IPS-18a (cell line): ENCODE measurements at regions not wholly inside any gene's neighbourhood (a gene's known extent, or its start where the extent isn't known, plus 50 kb on each side); places are given as distances from the start of the nearest gene placed in this dataset.

Experiments
- H3K27ac ChIP-seq: one replicate; pipeline ENCODE4 v1.5.1; 2013; ENCODE audit warnings: low read length
- H3K27me3 ChIP-seq: one replicate; pipeline ENCODE4 v1.6.1; 2013; ENCODE audit warnings: mild to moderate bottlenecking, low read length; ENCODE audit not compliant: control insufficient read depth, insufficient read depth
- H3K36me3 ChIP-seq: one replicate; pipeline ENCODE4 v1.6.1; 2013; ENCODE audit warnings: low read depth, low read length; ENCODE audit not compliant: control insufficient read depth
- H3K4me1 ChIP-seq: one replicate; pipeline ENCODE4 v1.6.1; 2013; ENCODE audit warnings: low read depth, low read length; ENCODE audit not compliant: control insufficient read depth
- H3K4me3 ChIP-seq: one replicate; pipeline ENCODE4 v1.5.1; 2013; ENCODE audit warnings: low read length
- H3K9ac ChIP-seq: one replicate; pipeline ENCODE4 v1.6.1; 2013; ENCODE audit warnings: mild to moderate bottlenecking, low read length, moderate library complexity
- H3K9me3 ChIP-seq: one replicate; pipeline ENCODE4 v1.6.1; 2013; ENCODE audit warnings: low read depth, low read length; ENCODE audit not compliant: control insufficient read depth

GRCh38 chr12:60437297-60437696 lies 841.5 kb downstream of the SLC16A7 start:
- Histone ChIP-seq H3K4me1 (no peaks in the 10 kb centered on the region), H3K9ac (no peak overlapping the region), H3K4me3 (no peak overlapping the region), H3K27ac (no peak overlapping the region), H3K27me3 (no peaks in the 10 kb centered on the region), H3K36me3 (no peaks in the 10 kb centered on the region), H3K9me3 (no peaks in the 10 kb centered on the region)

- H3K4me3 ChIP-seq, result no peak overlapping the region
- H3K9ac ChIP-seq, result no peak overlapping the region
- H3K9me3 ChIP-seq, result no peaks in the 10 kb centered on the region
- H3K27me3 ChIP-seq, result no peaks in the 10 kb centered on the region
- no peaks in the 10 kb centered on the region for H3K36me3 ChIP-seq
- H3K27ac ChIP-seq, result no peak overlapping the region
- no peaks in the 10 kb centered on the region for H3K4me1 ChIP-seq
Observed at GRCh38 chr12:60441577-60441976, 845.7 kb downstream of the SLC16A7 start.

GRCh38 chr12:60451457-60451856 lies 855.6 kb downstream of the SLC16A7 start:
- H3K4me3 ChIP-seq, result no peak overlapping the region
- H3K4me1 ChIP-seq, result no peaks in the 10 kb centered on the region
- H3K9ac ChIP-seq, result no peak overlapping the region
- no peak overlapping the region for H3K27ac ChIP-seq
- no peaks in the 10 kb centered on the region for H3K36me3 ChIP-seq
- no peaks in the 10 kb centered on the region for H3K27me3 ChIP-seq
- H3K9me3 ChIP-seq, result no peaks in the 10 kb centered on the region

- no peak overlapping the region for H3K4me3 ChIP-seq
Observed at GRCh38 chr12:60465060-60465459, 869.2 kb downstream of the SLC16A7 start.

GRCh38 chr12:60468546-60468945 lies 872.7 kb downstream of the SLC16A7 start:
- Histone ChIP-seq H3K27me3 (no peaks in the 10 kb centered on the region), H3K9me3 (no peaks in the 10 kb centered on the region), H3K4me1 (no peaks in the 10 kb centered on the region), H3K27ac (no peak overlapping the region), H3K36me3 (no peaks in the 10 kb centered on the region), H3K4me3 (no peak overlapping the region), H3K9ac (no peak overlapping the region)

More at GRCh38 chr12:60465060-60465459, 869.2 kb downstream of the SLC16A7 start:
- Histone ChIP-seq H3K9me3 (no peaks in the 10 kb centered on the region), H3K27me3 (no peaks in the 10 kb centered on the region), H3K36me3 (no peaks in the 10 kb centered on the region), H3K4me1 (no peaks in the 10 kb centered on the region), H3K9ac (no peak overlapping the region), H3K27ac (no peak overlapping the region)

GRCh38 chr12:60475825-60476224 lies 880.0 kb downstream of the SLC16A7 start:
- H3K27ac ChIP-seq, result no peak overlapping the region
- no peaks in the 10 kb centered on the region for H3K27me3 ChIP-seq
- no peaks in the 10 kb centered on the region for H3K9me3 ChIP-seq
- H3K4me1 ChIP-seq, result peaks cover 10% of the 10 kb centered on the region
- no peak overlapping the region for H3K9ac ChIP-seq
- no peaks in the 10 kb centered on the region for H3K36me3 ChIP-seq
- no peak overlapping the region for H3K4me3 ChIP-seq

- Histone ChIP-seq H3K9ac (no peak overlapping the region), H3K36me3 (no peaks in the 10 kb centered on the region), H3K27ac (no peak overlapping the region), H3K4me3 (no peak overlapping the region), H3K27me3 (no peaks in the 10 kb centered on the region), H3K4me1 (peaks cover 5% of the 10 kb centered on the region), H3K9me3 (no peaks in the 10 kb centered on the region)
Observed at GRCh38 chr12:60487284-60487683, 891.5 kb downstream of the SLC16A7 start.

GRCh38 chr12:60489071-60489470 lies 893.2 kb downstream of the SLC16A7 start:
- H3K4me1 ChIP-seq, result no peaks in the 10 kb centered on the region
- no peaks in the 10 kb centered on the region for H3K9me3 ChIP-seq
- H3K27me3 ChIP-seq, result no peaks in the 10 kb centered on the region
- H3K9ac ChIP-seq, result no peak overlapping the region
- no peaks in the 10 kb centered on the region for H3K36me3 ChIP-seq
- H3K27ac ChIP-seq, result no peak overlapping the region
- no peak overlapping the region for H3K4me3 ChIP-seq

- no peaks in the 10 kb centered on the region for H3K4me1 ChIP-seq
- H3K9ac ChIP-seq, result no peak overlapping the region
- H3K27ac ChIP-seq, result no peak overlapping the region
- no peaks in the 10 kb centered on the region for H3K9me3 ChIP-seq
- no peaks in the 10 kb centered on the region for H3K27me3 ChIP-seq
- H3K4me3 ChIP-seq, result no peak overlapping the region
- no peaks in the 10 kb centered on the region for H3K36me3 ChIP-seq
Observed at GRCh38 chr12:60494244-60494643, 898.4 kb downstream of the SLC16A7 start.

- Histone ChIP-seq H3K4me3 (no peak overlapping the region), H3K9me3 (no peaks in the 10 kb centered on the region), H3K9ac (no peak overlapping the region), H3K36me3 (no peaks in the 10 kb centered on the region), H3K27me3 (no peaks in the 10 kb centered on the region), H3K27ac (no peak overlapping the region), H3K4me1 (no peaks in the 10 kb centered on the region)
Observed at GRCh38 chr12:60498656-60499055, 902.8 kb downstream of the SLC16A7 start.

- Histone ChIP-seq H3K4me1 (no peaks in the 10 kb centered on the region), H3K36me3 (no peaks in the 10 kb centered on the region), H3K9ac (no peak overlapping the region), H3K27me3 (no peaks in the 10 kb centered on the region), H3K27ac (no peak overlapping the region), H3K4me3 (no peak overlapping the region), H3K9me3 (no peaks in the 10 kb centered on the region)
Observed at GRCh38 chr12:60501124-60501729, 905.4 kb downstream of the SLC16A7 start.

- H3K9ac ChIP-seq, result no peak overlapping the region
- H3K36me3 ChIP-seq, result no peaks in the 10 kb centered on the region
- no peak overlapping the region for H3K4me3 ChIP-seq
- H3K27ac ChIP-seq, result no peak overlapping the region
- no peaks in the 10 kb centered on the region for H3K4me1 ChIP-seq
- no peaks in the 10 kb centered on the region for H3K27me3 ChIP-seq
- peaks cover 6% of the 10 kb centered on the region for H3K9me3 ChIP-seq
Observed at GRCh38 chr12:60522684-60523400, 927.0 kb downstream of the SLC16A7 start.
